K562 (cell line): ENCODE measurements at regions not wholly inside any gene's neighbourhood (a gene's known extent, or its start where the extent isn't known, plus 50 kb on each side); places are given as distances from the start of the nearest gene placed in this dataset.
A peak's percentile ranks its signal among the peaks of the same experiment; 100 is the strongest.

Experiments used
- ATF7 ChIP-seq: fragments of 450-650 bp; IDR thresholded peaks from 2 replicates; pipeline ENCODE4 v1.7.1; 2014; ENCODE audit warnings: mild to moderate bottlenecking, moderate library complexity
- BACH1 ChIP-seq: fragments of 200-800 bp; sonication (Bioruptor generic); IDR thresholded peaks from 2 replicates; pipeline ENCODE4 v1.6.1; 2016; ENCODE audit warnings: missing genetic modification characterization, missing compliant biosample characterization
- DMBX1 ChIP-seq: fragments of 250-450 bp; sonication (Bioruptor Pico); IDR thresholded peaks from 2 replicates; pipeline ENCODE4 v1.8.0; 2022; ENCODE audit warnings: inconsistent platforms, mild to moderate bottlenecking, moderate library complexity, borderline replicate concordance
- KLF13 ChIP-seq: fragments of 450-650 bp; IDR thresholded peaks from 2 replicates; pipeline ENCODE4 v1.6.1; 2016; ENCODE audit warnings: missing genetic modification characterization, low read depth, mild to moderate bottlenecking, missing compliant biosample characterization, moderate library complexity, borderline replicate concordance
- L3MBTL2 ChIP-seq: fragments of 450-650 bp; IDR thresholded peaks from 2 replicates; pipeline ENCODE4 v1.6.1; 2016; ENCODE audit warnings: mild to moderate bottlenecking, moderate library complexity
- LEF1 ChIP-seq: fragments of 450-650 bp; IDR thresholded peaks from 2 replicates; pipeline ENCODE4 v1.6.1; 2016; ENCODE audit warnings: mild to moderate bottlenecking
- MAFG ChIP-seq: fragments of 450-650 bp; conservative IDR thresholded peaks from 2 replicates; pipeline ENCODE4 v1.6.1; 2016; ENCODE audit warnings: missing genetic modification characterization, missing compliant biosample characterization
- MCM2 ChIP-seq: fragments of 450-650 bp; IDR thresholded peaks from 2 replicates; pipeline ENCODE4 v1.6.1; 2017; ENCODE audit warnings: low read depth, mild to moderate bottlenecking
- NEUROD1 ChIP-seq: fragments of 150-350 bp; IDR thresholded peaks from 2 replicates; pipeline ENCODE4 v1.6.1; 2014; ENCODE audit warnings: borderline replicate concordance, low read length, low read depth; ENCODE audit not compliant: partially characterized antibody
- NUFIP1 ChIP-seq: fragments of 450-650 bp; IDR thresholded peaks from 2 replicates; pipeline ENCODE4 v1.6.1; 2018; ENCODE audit not compliant: partially characterized antibody
- RNF2 ChIP-seq: sonication (generic); IDR thresholded peaks from 2 replicates; pipeline ENCODE4 v1.6.1; 2016
- SAFB2 ChIP-seq: fragments of 200-400 bp; formaldehyde crosslinking; IDR thresholded peaks from 2 replicates; pipeline ENCODE4 v1.6.1; 2018; ENCODE audit warnings: borderline replicate concordance, low read length, low read depth, moderate library complexity; ENCODE audit not compliant: severe bottlenecking
- SP1 ChIP-seq: sonication (generic); formaldehyde crosslinking; IDR thresholded peaks from 2 replicates; pipeline ENCODE4 v1.8.1; 2022; ENCODE audit warnings: mild to moderate bottlenecking, missing genetic modification reagents
- VEZF1 ChIP-seq: fragments of 200-800 bp; sonication (Bioruptor generic); IDR thresholded peaks from 2 replicates; pipeline ENCODE4 v1.6.1; 2017; ENCODE audit warnings: missing genetic modification characterization, missing compliant biosample characterization
- ZFP1 ChIP-seq: fragments of 450-650 bp; formaldehyde crosslinking; IDR thresholded peaks from 2 replicates; pipeline ENCODE4 v1.4.0; 2020; ENCODE audit warnings: mild to moderate bottlenecking, mixed read lengths
- ZNF395 ChIP-seq: fragments of 200-800 bp; sonication (Bioruptor generic); IDR thresholded peaks from 2 replicates; pipeline ENCODE4 v1.6.1; 2017; ENCODE audit warnings: missing genetic modification characterization, missing compliant biosample characterization
- ZNF79 ChIP-seq: fragments of 250-450 bp; sonication (Bioruptor Pico); IDR thresholded peaks from 2 replicates; pipeline ENCODE4 v1.4.0; 2020; ENCODE audit warnings: low read depth, mild to moderate bottlenecking, moderate library complexity
- TF ChIP-seq, protein P1 (sequence below): fragments of 450-650 bp; formaldehyde crosslinking; IDR thresholded peaks from 2 replicates; pipeline ENCODE4 v1.4.0; 2022; ENCODE audit warnings: mild to moderate bottlenecking, moderate library complexity
- TF ChIP-seq, protein P2 (sequence below), 2 experiments: IDR thresholded peaks; 2 replicates each; pipeline ENCODE4 v1.6.1; 2012; ENCODE audit warnings: improper control_type of control experiment in 2 of 2, low read depth in 2 of 2, low read length in 2 of 2, borderline replicate concordance in 1 of 2

- TF ChIP-seq L3MBTL2 (peak; percentile 97), VEZF1 (CRISPR knock-in tag) (peak; percentile 89), NEUROD1 (peak; percentile 68), ZFP1 (CRISPR knock-in tag) (no peak), LEF1 (no peak), KLF13 (tag) (peak; percentile 59), ZNF79 (CRISPR knock-in tag) (no peak), RNF2 (peak; percentile 88), BACH1 (tag) (peak; percentile 60), ATF7 (peak; percentile 91; the same call in 1 of the 2 replicates), DMBX1 (CRISPR knock-in tag) (peak; percentile 89), SAFB2 (no peak), SP1 (no peak), MCM2 (no peak), ZNF395 (CRISPR knock-in tag) (peak; percentile 95; the same call in 1 of the 2 replicates), MAFG (tag) (peak; percentile 58), NUFIP1 (no peak)
- TF ChIP-seq, protein P1, sequence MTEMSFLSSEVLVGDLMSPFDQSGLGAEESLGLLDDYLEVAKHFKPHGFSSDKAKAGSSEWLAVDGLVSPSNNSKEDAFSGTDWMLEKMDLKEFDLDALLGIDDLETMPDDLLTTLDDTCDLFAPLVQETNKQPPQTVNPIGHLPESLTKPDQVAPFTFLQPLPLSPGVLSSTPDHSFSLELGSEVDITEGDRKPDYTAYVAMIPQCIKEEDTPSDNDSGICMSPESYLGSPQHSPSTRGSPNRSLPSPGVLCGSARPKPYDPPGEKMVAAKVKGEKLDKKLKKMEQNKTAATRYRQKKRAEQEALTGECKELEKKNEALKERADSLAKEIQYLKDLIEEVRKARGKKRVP (CRISPR knock-in tag): peak; percentile 96
- TF ChIP-seq, protein P2, sequence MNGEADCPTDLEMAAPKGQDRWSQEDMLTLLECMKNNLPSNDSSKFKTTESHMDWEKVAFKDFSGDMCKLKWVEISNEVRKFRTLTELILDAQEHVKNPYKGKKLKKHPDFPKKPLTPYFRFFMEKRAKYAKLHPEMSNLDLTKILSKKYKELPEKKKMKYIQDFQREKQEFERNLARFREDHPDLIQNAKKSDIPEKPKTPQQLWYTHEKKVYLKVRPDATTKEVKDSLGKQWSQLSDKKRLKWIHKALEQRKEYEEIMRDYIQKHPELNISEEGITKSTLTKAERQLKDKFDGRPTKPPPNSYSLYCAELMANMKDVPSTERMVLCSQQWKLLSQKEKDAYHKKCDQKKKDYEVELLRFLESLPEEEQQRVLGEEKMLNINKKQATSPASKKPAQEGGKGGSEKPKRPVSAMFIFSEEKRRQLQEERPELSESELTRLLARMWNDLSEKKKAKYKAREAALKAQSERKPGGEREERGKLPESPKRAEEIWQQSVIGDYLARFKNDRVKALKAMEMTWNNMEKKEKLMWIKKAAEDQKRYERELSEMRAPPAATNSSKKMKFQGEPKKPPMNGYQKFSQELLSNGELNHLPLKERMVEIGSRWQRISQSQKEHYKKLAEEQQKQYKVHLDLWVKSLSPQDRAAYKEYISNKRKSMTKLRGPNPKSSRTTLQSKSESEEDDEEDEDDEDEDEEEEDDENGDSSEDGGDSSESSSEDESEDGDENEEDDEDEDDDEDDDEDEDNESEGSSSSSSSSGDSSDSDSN (IDR thresholded peaks at IDR 0.05; ENCODE audit: borderline replicate concordance in 1 of 2, low read depth in 2 of 2, low read length in 2 of 2): 0 out of 4 replicates have a peak, but pooled peaks of 1 of the 2 experiments have one; percentile 22
These were observed 525.8 kb downstream of the SHQ1 start (continued) for GRCh38 chr3:72322264-72322976.
